Stomach (tissue), 8 donors: ENCODE measurements at regions not wholly inside any gene's neighbourhood (a gene's known extent, or its start where the extent isn't known, plus 50 kb on each side); places are given as distances from the start of the nearest gene placed in this dataset.

Source experiments
- DNase-seq, 2 donors: peaks; one replicate each; pipeline versions ENCODE4 v3.0.0 to v3.0.0-alpha.2; 2013 to 2019
- H3K27ac ChIP-seq, 5 donors: fragments of 200-600 bp in 4 of 5; sonication (generic) in 4 of 5; one replicate each; pipeline ENCODE4 v1.5.1; 2013 to 2019; ENCODE audit warnings: mild to moderate bottlenecking in 1 of 5, moderate library complexity in 1 of 5
- H3K27me3 ChIP-seq, 3 donors: fragments of 200-600 bp; sonication (generic); one replicate each; pipeline ENCODE4 v1.5.1; 2017 to 2019; ENCODE audit warnings: mixed run types in 1 of 3
- H3K36me3 ChIP-seq, 4 donors: fragments of 200-600 bp; sonication (generic); 1 replicate in 3 of 4; 2 replicates in 1 of 4; pipeline ENCODE4 v1.5.1; 2016 to 2019
- H3K4me1 ChIP-seq, 4 donors: fragments of 200-600 bp; sonication (generic); one replicate each; pipeline ENCODE4 v1.5.1; 2016 to 2019
- H3K4me3 ChIP-seq, 4 donors: fragments of 200-600 bp; sonication (generic) in 3 of 4; one replicate each; pipeline ENCODE4 v1.5.1; 2016 to 2019; ENCODE audit warnings: mild to moderate bottlenecking in 1 of 4
- H3K9me3 ChIP-seq, 4 donors: fragments of 200-600 bp; sonication (generic); one replicate each; pipeline ENCODE4 v1.5.1; 2016 to 2019
- EP300 ChIP-seq: sonication (generic); formaldehyde crosslinking; IDR thresholded peaks from one replicate; pipeline ENCODE4 v1.6.1; 2017; ENCODE audit warnings: antibody characterized with exemption
- POLR2A ChIP-seq, 4 donors: fragments of 450-650 bp; IDR thresholded peaks; one replicate each; pipeline ENCODE4 v1.6.1; 2016; ENCODE audit warnings: antibody characterized with exemption in 4 of 4, control low read depth in 2 of 4, mild to moderate bottlenecking in 1 of 4, moderate library complexity in 1 of 4
- POLR2AphosphoS5 ChIP-seq, 3 donors: sonication (generic); formaldehyde crosslinking; IDR thresholded peaks; one replicate each; pipeline ENCODE4 v1.6.1; 2016; ENCODE audit warnings: antibody characterized with exemption in 3 of 3
- WGBS, 5 donors: extraction: QIAGEN DNeasy Blood & Tissue Kit in 3 of 5; methylation state at CpG; one replicate each; pipeline versions ENCODE4 v1.1.5 to v1.1.7; 2013 to 2018; 5-methylcytosine and 5-hydroxymethylcytosine counted together
- intact Hi-C: fragments of 100-400 bp; cut with DNase I; formaldehyde crosslinking; loops from one replicate; pipeline ENCODE4 v1.15.1; 2023; ENCODE audit warnings: low total_unique reads
- TF ChIP-seq, protein P1 (sequence below), 7 experiments: fragments of 450-650 bp in 4 of 7; fragments of 200-600 bp in 3 of 7; sonication (generic) in 3 of 7; IDR thresholded peaks; one replicate each; pipeline ENCODE4 v1.5.1; 2016 to 2019; ENCODE audit warnings: antibody characterized with exemption in 7 of 7, control low read depth in 2 of 7, mild to moderate bottlenecking in 1 of 7
- donor health status: healthy with polysubstance abuse.
- donor health status: Bipolar disorder and iron deficiency.
- donor health status: healthy.

DNA sequence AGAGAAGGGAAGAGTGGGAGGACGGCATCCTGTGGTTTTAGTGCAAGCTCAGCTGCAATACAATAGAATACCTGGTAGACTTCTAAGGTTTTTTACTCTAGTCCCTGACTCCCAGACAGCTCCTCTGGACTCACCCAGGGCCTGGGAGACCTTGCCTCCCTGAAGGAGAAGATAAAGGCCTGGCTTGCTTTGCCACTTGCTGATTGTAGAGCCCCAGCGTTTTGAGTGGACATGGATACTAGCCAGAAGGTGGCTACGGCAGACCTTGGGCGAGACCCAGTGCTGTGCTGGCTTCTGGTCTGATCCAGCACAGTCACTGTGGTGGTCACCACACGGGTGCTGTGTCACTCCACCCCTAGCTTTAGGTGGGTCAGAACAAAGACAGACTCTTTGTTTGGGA lies 72.2 kb upstream of the TTC14 start:
- TF ChIP-seq POLR2AphosphoS5 (IDR thresholded peaks at IDR 0.05): no peak
- no peak for TF ChIP-seq EP300
- no peak for TF ChIP-seq POLR2A (IDR thresholded peaks at IDR 0.05)
- TF ChIP-seq, protein P1, sequence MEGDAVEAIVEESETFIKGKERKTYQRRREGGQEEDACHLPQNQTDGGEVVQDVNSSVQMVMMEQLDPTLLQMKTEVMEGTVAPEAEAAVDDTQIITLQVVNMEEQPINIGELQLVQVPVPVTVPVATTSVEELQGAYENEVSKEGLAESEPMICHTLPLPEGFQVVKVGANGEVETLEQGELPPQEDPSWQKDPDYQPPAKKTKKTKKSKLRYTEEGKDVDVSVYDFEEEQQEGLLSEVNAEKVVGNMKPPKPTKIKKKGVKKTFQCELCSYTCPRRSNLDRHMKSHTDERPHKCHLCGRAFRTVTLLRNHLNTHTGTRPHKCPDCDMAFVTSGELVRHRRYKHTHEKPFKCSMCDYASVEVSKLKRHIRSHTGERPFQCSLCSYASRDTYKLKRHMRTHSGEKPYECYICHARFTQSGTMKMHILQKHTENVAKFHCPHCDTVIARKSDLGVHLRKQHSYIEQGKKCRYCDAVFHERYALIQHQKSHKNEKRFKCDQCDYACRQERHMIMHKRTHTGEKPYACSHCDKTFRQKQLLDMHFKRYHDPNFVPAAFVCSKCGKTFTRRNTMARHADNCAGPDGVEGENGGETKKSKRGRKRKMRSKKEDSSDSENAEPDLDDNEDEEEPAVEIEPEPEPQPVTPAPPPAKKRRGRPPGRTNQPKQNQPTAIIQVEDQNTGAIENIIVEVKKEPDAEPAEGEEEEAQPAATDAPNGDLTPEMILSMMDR (IDR thresholded peaks at IDR 0.05): no peak
- DNase-seq: no peak
- no peak overlapping the region for H3K27ac ChIP-seq
- no peaks in the 10 kb centered on the region for H3K36me3 ChIP-seq
- intact Hi-C loops: no loop called here
- H3K27me3 ChIP-seq: no peaks in the 10 kb centered on the region
- H3K4me3 ChIP-seq: no peak overlapping the region
- H3K9me3 ChIP-seq: peaks cover 0 to 11% (median 0%) of the 10 kb centered on the region in 4 donors
- H3K4me1 ChIP-seq: no peaks in the 10 kb centered on the region
- 42 to 71% (median 70%) methylated on average over 5 of the region's 5 CpGs for WGBS, 5 donors

DNA sequence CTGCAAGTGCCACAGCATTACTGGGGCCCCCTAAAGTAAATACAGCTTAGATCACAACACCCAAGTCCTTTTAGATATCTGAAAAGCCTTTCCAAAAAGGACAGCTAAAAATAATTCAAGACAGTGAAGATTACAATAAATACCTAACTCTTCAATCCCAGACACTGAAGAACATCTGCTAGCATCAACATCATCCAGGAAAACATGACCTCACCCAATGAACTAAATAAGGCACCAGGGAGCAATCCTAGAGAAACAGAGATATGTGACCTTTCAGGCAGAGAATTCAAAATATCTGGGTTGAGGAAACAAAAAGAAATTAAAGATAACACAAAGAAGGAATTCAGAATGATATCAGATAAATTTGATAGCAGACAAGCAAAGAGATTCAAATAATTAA lies 71.7 kb upstream of the TTC14 start:
- Histone ChIP-seq H3K36me3 (no peaks in the 10 kb centered on the region), H3K4me1 (no peaks in the 10 kb centered on the region), H3K27ac (no peak overlapping the region), H3K4me3 (no peak overlapping the region), H3K9me3 (peaks cover 0 to 11% (median 0%) of the 10 kb centered on the region in 4 donors), H3K27me3 (no peaks in the 10 kb centered on the region)
- DNase-seq: no peak
- intact Hi-C loops: no loop called here
- no peak for TF ChIP-seq POLR2AphosphoS5 (IDR thresholded peaks at IDR 0.05)
- no peak for TF ChIP-seq EP300
- TF ChIP-seq, protein P1 (IDR thresholded peaks at IDR 0.05): no peak
- no peak for TF ChIP-seq POLR2A (IDR thresholded peaks at IDR 0.05)

DNA sequence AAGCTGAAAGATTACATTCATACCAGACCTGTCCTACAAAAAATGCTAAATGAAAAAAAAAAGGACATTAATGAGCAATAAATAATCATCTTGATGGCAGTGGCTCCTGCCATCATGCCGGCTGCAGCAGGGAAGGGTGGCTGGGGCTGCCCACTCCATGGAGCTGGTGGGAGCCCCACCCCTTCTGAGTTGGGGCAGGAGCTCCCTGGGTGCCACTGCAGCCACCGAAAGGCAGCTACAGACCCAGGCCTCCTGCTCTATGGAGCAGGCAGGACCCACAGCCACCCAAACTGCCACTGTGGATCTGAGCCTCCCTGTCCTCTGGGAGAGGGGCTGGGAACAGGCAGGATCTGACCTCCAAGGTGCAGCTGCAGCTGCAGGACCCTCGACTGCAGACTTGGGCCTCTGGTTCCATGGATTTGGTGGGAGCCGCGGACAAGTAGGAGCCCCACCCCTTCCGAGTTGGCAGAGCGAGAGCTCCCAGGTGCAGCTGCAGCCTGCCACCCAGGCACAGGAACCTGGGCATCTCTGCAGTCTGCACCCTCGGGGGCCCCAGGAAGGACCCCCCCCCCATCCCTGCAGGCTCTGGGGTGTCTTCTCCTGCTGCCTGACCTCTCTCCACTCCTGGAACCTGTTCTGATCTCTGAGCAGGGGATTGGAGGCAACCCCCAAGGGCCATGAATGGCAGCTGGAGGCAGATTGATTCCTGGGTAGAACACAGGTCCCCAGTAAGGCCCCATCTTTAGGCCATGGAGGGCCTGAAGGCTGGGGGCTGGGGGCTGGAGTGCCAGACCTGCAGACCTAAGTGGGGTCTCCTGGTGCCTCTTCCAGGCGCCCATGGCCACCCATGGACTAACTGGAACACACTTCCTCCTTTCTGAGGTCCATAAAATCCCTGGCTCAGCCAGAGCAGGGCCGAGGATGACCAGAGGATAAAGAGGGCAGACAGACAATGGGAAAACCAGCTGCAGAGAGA lies 70.4 kb upstream of the TTC14 start:
- no peaks in the 10 kb centered on the region for H3K36me3 ChIP-seq
- no peak overlapping the region for H3K4me3 ChIP-seq
- TF ChIP-seq, protein P1 (IDR thresholded peaks at IDR 0.05): no peak
- TF ChIP-seq EP300: no peak
- intact Hi-C loops: no loop called here
- no peaks in the 10 kb centered on the region for H3K4me1 ChIP-seq
- no peak overlapping the region for H3K27ac ChIP-seq
- H3K9me3 ChIP-seq: peaks cover 0 to 11% (median 0%) of the 10 kb centered on the region in 4 donors
- H3K27me3 ChIP-seq: no peaks in the 10 kb centered on the region
- WGBS, 5 donors: 73 to 81% (median 78%) methylated on average over 6 to 10 of the region's 10 CpGs
- no peak for DNase-seq

DNA sequence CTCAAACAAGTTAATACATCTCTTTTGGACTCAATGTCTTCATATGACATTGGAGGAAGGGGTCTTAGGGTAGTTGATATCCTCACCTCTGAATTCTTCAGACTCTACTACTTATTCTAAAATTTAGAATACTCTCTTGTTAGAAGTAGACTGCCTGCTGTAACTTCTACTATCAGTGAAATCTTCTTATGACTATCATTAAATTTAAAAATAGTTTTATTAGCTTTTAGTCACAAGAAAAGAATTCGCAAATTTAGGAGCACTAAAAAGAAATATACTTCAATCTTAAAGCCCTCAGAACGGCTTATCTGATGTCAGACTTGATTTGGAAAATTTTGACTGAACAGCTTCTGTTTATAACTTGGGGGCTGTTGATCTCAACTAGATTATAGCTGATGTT lies 67.1 kb upstream of the TTC14 start:
- no peak for DNase-seq
- intact Hi-C loops: no loop called here
- no peak overlapping the region for H3K4me3 ChIP-seq
- H3K27me3 ChIP-seq: no peaks in the 10 kb centered on the region
- TF ChIP-seq EP300: no peak
- TF ChIP-seq POLR2AphosphoS5 (IDR thresholded peaks at IDR 0.05): no peak
- TF ChIP-seq, protein P1 (IDR thresholded peaks at IDR 0.05): no peak
- WGBS, 5 donors: 74 to 87% (median 85%) methylated on average over 2 of the region's 2 CpGs
- H3K4me1 ChIP-seq: no peaks in the 10 kb centered on the region
- H3K27ac ChIP-seq: no peak overlapping the region
- peaks cover 0 to 5% (median 0%) of the 10 kb centered on the region in 4 donors for H3K9me3 ChIP-seq
- H3K36me3 ChIP-seq: no peaks in the 10 kb centered on the region
